GM23248 (cell line): ENCODE measurements at regions not wholly inside any gene's neighbourhood (a gene's known extent, or its start where the extent isn't known, plus 50 kb on each side); places are given as distances from the start of the nearest gene placed in this dataset.

ENCODE experiments used
- EZH2 ChIP-seq: fragments of 200-600 bp; sonication (generic); IDR thresholded peaks from 2 replicates; pipeline ENCODE4 v1.6.1; 2018; ENCODE audit warnings: antibody characterized with exemption, mild to moderate bottlenecking; ENCODE audit not compliant: insufficient read depth, poor library complexity, severe bottlenecking
- EZH2phosphoT487 ChIP-seq: fragments of 200-600 bp; sonication (generic); IDR thresholded peaks from 2 replicates; pipeline ENCODE4 v1.6.1; 2018; ENCODE audit warnings: antibody characterized with exemption, moderate library complexity, mild to moderate bottlenecking, low read depth; ENCODE audit not compliant: insufficient read depth

DNA sequence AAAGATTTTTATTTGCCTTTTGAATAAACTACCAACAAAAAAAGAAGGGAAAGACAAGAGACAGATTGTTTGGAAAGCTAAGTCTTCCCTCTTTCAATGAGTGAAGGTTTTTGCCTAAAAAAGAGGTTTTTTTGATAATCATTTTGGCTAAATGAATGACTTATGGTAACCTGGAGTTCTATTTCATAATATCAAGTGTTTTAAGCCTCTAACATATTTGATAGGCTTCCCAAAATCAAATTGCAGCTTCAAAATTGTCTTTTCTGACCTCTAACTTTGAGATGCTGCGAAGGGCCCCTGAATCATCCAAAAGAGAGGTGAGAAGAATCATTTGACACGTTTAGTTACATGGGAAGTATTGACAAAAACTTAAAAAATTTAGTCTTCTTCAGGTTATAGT lies 53.0 kb upstream of the NAMPT start:
- TF ChIP-seq EZH2 (no peak), EZH2phosphoT487 (no peak)
